ENCODE measurements at regions not wholly inside any gene's neighbourhood (a gene's known extent, or its start where the extent isn't known, plus 50 kb on each side); places are given as distances from the start of the nearest gene placed in this dataset.

DNA sequence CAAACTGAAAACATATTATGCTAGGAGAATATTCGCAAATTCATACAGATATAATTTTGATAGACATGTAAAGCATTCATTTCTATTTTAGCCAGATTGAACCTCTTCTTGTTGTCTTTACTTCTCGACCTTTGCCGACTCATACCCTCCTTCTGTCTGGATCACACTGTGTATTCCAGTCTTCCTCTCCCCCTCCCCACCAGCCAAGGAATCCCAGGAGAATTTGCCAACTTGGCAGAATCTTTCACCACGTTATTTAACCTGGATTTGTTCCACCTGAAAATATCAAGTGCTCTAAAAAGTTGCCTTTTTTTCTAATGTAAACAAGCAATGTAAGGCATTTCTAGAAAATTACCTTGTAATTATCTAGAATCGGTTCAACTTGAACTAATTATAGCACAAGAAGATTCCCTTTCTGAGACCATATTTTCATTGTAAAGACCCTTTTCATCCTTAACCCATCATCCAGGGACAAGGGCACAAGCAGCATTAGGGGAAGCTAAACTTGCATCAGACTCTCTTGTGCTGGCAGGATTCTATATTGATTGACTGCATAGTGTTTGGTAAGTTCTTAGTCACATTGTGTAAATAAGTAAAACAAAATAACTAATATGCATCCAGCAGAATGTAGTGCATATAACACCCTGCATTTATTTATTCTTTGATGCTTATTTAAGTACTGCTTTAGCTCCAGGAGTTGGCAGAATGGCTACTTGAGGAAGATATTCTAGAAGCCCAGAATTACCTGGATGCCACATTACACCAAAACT is 1328.7 kb upstream of the NXPH2 start:
- Histone ChIP-seq H3K4me1 (no peaks in the 10 kb centered on the region), H3K4me3 (no peak overlapping the region), H3K36me3 (no peaks in the 10 kb centered on the region), H3K27ac (no peak overlapping the region), H3K27me3 (no peaks in the 10 kb centered on the region), H3K9me3 (no peaks in the 10 kb centered on the region)
- no peak for DNase-seq
- TF ChIP-seq, protein P1, sequence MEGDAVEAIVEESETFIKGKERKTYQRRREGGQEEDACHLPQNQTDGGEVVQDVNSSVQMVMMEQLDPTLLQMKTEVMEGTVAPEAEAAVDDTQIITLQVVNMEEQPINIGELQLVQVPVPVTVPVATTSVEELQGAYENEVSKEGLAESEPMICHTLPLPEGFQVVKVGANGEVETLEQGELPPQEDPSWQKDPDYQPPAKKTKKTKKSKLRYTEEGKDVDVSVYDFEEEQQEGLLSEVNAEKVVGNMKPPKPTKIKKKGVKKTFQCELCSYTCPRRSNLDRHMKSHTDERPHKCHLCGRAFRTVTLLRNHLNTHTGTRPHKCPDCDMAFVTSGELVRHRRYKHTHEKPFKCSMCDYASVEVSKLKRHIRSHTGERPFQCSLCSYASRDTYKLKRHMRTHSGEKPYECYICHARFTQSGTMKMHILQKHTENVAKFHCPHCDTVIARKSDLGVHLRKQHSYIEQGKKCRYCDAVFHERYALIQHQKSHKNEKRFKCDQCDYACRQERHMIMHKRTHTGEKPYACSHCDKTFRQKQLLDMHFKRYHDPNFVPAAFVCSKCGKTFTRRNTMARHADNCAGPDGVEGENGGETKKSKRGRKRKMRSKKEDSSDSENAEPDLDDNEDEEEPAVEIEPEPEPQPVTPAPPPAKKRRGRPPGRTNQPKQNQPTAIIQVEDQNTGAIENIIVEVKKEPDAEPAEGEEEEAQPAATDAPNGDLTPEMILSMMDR (IDR thresholded peaks at IDR 0.05), result no peak
- no peak for FAIRE-seq
- intact Hi-C loops (cut with DNase I), result no loop called here
- ATAC-seq, result no peak
- 43 to 54% methylated on average over 5 of the region's 5 CpGs for WGBS, 2 donors

DNA sequence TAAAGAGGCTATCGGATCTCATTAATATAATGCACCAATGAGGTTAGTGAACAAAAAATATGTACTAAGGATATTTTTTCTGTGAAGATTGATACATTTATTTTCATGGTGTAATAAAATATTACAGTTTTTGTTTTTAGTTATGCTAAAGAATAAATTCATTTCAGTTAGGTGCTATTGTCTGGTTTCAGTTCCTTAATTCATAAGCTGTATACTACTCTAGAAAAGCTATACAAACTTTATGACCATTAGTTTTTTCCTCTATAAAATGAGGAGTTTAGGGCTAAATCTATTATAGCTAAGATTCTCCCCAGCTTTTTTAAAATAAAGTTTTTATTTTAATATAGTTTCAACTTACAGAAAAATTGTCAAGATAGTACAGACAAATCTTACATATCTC is 1311.7 kb upstream of the NXPH2 start:
- no peak for ATAC-seq
- Histone ChIP-seq H3K4me1 (no peaks in the 10 kb centered on the region), H3K27ac (no peak overlapping the region), H3K4me3 (no peak overlapping the region), H3K9me3 (no peaks in the 10 kb centered on the region), H3K27me3 (no peaks in the 10 kb centered on the region), H3K36me3 (no peaks in the 10 kb centered on the region)
- WGBS, 2 donors, result 87 to 95% methylated on average over 1 of the region's 1 CpG
- TF ChIP-seq, protein P1 (IDR thresholded peaks at IDR 0.05), result no peak
- no peak for FAIRE-seq
- DNase-seq, result no peak
- intact Hi-C loops (cut with DNase I), result no loop called here

DNA sequence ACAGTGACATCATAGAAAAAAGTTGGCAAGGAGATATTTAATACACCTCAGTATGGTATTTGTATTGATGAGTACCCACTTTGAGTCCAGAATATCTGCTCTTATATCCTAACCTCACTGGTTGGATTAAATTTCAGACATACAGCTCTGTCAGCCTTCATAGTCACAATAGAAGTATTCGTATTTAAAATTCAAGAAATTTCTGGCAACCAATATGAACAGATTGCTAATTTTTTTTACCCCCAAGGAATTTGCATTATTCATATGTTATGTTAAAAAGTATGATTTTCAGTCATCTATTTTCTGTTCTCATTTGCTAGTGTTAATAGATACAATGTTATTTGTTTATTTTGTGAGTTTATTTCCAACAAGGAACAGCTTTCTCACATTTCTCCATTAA is 1306.8 kb upstream of the NXPH2 start:
- Histone ChIP-seq H3K9me3 (no peaks in the 10 kb centered on the region), H3K27ac (no peak overlapping the region), H3K4me3 (no peak overlapping the region), H3K36me3 (no peaks in the 10 kb centered on the region), H3K4me1 (no peaks in the 10 kb centered on the region), H3K27me3 (no peaks in the 10 kb centered on the region)
- ATAC-seq, result no peak
- TF ChIP-seq, protein P1 (IDR thresholded peaks at IDR 0.05), result no peak
- intact Hi-C loops (cut with DNase I), result no loop called here
- 60 to 78% methylated on average over 1 of the region's 1 CpG for WGBS, 2 donors
- no peak for FAIRE-seq
- no peak for DNase-seq

DNA sequence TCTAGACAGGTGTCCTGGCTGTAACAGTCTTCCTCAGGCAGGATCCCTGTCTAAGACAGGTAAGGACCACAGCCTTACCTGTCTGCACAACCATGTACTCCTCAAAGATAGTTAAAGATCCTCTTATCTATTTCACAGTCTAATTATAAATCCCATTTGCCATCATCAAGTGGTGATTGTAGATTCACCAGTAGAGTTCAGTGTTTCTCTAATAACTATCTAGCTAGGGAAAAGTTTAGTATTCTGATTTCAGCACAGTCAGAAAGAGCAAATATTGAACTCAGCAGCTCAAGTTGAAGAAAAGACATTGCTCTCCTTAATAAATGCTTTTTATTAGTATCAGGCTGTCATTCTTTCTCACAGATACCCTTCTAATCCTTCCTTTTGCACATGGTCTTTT is 1305.5 kb upstream of the NXPH2 start:
- DNase-seq, result no peak
- TF ChIP-seq, protein P1 (IDR thresholded peaks at IDR 0.05), result no peak
- intact Hi-C loops (cut with DNase I), result no loop called here

DNA sequence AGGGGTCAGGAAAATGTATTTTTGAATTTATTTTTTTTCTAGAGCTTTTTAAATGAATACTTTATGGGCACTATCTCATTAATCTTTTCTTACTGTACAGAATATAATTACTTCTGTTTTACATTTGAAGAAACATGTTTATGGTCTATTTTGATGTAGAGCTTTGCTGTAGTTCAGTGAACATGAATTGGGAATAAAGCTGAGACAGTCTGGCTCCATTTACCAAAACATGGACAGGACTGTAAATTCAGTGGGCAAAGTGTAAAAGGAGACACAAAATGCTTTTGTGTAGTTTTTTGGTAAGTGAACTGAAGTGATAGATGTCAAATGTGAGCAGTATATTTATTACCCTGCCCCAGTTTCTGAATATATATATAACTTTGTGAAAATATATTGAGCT is 1298.8 kb upstream of the NXPH2 start:
- H3K36me3 ChIP-seq, result no peaks in the 10 kb centered on the region
- TF ChIP-seq, protein P1 (IDR thresholded peaks at IDR 0.05), result no peak
- no peak overlapping the region for H3K4me3 ChIP-seq
- no peak for FAIRE-seq
- intact Hi-C loops (cut with DNase I), result no loop called here
- ATAC-seq, result no peak
- H3K27me3 ChIP-seq, result no peaks in the 10 kb centered on the region
- no peak overlapping the region for H3K27ac ChIP-seq
- DNase-seq, result no peak
- no peaks in the 10 kb centered on the region for H3K9me3 ChIP-seq
- H3K4me1 ChIP-seq, result no peaks in the 10 kb centered on the region

More for the DNA sequence above, 1305.5 kb upstream of the NXPH2 start:
- ATAC-seq (no peak), FAIRE-seq (no peak)
- no peaks in the 10 kb centered on the region for H3K4me1 ChIP-seq
- H3K4me3 ChIP-seq, result no peak overlapping the region
- no peaks in the 10 kb centered on the region for H3K9me3 ChIP-seq
- H3K36me3 ChIP-seq, result no peaks in the 10 kb centered on the region
- H3K27ac ChIP-seq, result no peak overlapping the region
- no peaks in the 10 kb centered on the region for H3K27me3 ChIP-seq

Measured in pancreas (tissue), 10 donors.